NCI-H345 treated with DMSO at 0.1 percent for 48 hours (cell line): ENCODE measurements at regions not wholly inside any gene's neighbourhood (a gene's known extent, or its start where the extent isn't known, plus 50 kb on each side); places are given as distances from the start of the nearest gene placed in this dataset.
"Not testable (repeated sequence)": the region's sequence is repeated elsewhere in the genome, so short reads cannot be mapped to it uniquely, and the experiment has no call there.

ENCODE experiments used
- DNase-seq: peaks from one replicate; lab custom pipeline; 2025; ENCODE audit not compliant: unreplicated experiment; lab: John Stamatoyannopoulos, UW

- DNase-seq, result no peak
These were observed 138.6 kb upstream of the RASA1 start for GRCh38 chr5:87129046-87129445.

- no peak for DNase-seq
These were observed 135.0 kb upstream of the RASA1 start for GRCh38 chr5:87132696-87133095.

GRCh38 chr5:87134513-87134912 is 133.2 kb upstream of the RASA1 start:
- not testable (repeated sequence) for DNase-seq

- no peak for DNase-seq
These were observed 131.6 kb upstream of the RASA1 start for GRCh38 chr5:87136096-87136495.

GRCh38 chr5:87136733-87137132 is 130.9 kb upstream of the RASA1 start:
- no peak for DNase-seq

- DNase-seq, result no peak
These were observed 130.4 kb upstream of the RASA1 start for GRCh38 chr5:87137283-87137682.

- DNase-seq, result no peak
These were observed 129.4 kb upstream of the RASA1 start for GRCh38 chr5:87138091-87138805.

GRCh38 chr5:87139795-87140194 is 127.9 kb upstream of the RASA1 start:
- DNase-seq, result no peak

- no peak for DNase-seq
These were observed 126.1 kb upstream of the RASA1 start for GRCh38 chr5:87141544-87141943.

GRCh38 chr5:87145853-87146252 is 121.8 kb upstream of the RASA1 start:
- DNase-seq, result not testable (repeated sequence)

- no peak for DNase-seq
These were observed 120.2 kb upstream of the RASA1 start for GRCh38 chr5:87147441-87147840.

GRCh38 chr5:87150630-87151029 is 117.1 kb upstream of the RASA1 start:
- no peak for DNase-seq

GRCh38 chr5:87151547-87151946 is 116.1 kb upstream of the RASA1 start:
- DNase-seq, result no peak

- DNase-seq, result no peak
These were observed 114.8 kb upstream of the RASA1 start for GRCh38 chr5:87152886-87153285.

GRCh38 chr5:87154191-87154590 is 113.5 kb upstream of the RASA1 start:
- no peak for DNase-seq

GRCh38 chr5:87155106-87155505 is 112.6 kb upstream of the RASA1 start:
- no peak for DNase-seq

- no peak for DNase-seq
These were observed 111.1 kb upstream of the RASA1 start for GRCh38 chr5:87156631-87157030.

GRCh38 chr5:87164409-87164808 is 103.3 kb upstream of the RASA1 start:
- no peak for DNase-seq

GRCh38 chr5:87169300-87169991 is 98.2 kb upstream of the RASA1 start:
- DNase-seq, result no peak

- no peak for DNase-seq
These were observed 96.9 kb upstream of the RASA1 start for GRCh38 chr5:87170799-87171198.

- DNase-seq, result no peak
These were observed 85.0 kb upstream of the RASA1 start for GRCh38 chr5:87182649-87183048.

- DNase-seq, result no peak
These were observed 83.8 kb upstream of the RASA1 start for GRCh38 chr5:87183896-87184295.

GRCh38 chr5:87184605-87185004 is 83.1 kb upstream of the RASA1 start:
- DNase-seq, result no peak
